ENCODE measurements at regions not wholly inside any gene's neighbourhood (a gene's known extent, or its start where the extent isn't known, plus 50 kb on each side); places are given as distances from the start of the nearest gene placed in this dataset.

DNA sequence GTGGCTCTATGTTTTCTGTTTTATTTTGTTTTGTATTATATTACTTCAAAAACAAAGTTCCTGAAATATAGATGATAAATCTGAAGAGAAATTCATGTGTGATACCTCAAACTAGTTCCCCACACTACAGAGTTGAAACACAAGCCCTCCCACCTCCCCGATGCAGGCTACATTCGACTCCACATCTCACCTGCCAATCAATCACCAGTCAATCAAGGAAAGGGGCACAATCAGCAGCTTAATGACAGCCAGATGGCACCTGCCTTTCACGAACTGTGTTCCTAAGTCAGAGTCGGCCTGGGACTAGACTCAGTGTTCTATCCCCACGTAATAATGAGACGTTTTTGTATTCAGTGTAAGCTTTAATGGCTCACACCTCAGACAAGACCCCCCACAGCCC, 313.4 kb downstream of the SPATA17 start:
- intact Hi-C loops (cut with DNase I) = no loop called here
- Histone ChIP-seq H3K36me3 (no peaks in the 10 kb centered on the region), H3K4me1 (no peaks in the 10 kb centered on the region), H3K9me3 (no peaks in the 10 kb centered on the region), H3K27me3 (no peaks in the 10 kb centered on the region), H3K4me3 (no peak overlapping the region), H3K27ac (no peak overlapping the region)
- TF ChIP-seq, protein P1, sequence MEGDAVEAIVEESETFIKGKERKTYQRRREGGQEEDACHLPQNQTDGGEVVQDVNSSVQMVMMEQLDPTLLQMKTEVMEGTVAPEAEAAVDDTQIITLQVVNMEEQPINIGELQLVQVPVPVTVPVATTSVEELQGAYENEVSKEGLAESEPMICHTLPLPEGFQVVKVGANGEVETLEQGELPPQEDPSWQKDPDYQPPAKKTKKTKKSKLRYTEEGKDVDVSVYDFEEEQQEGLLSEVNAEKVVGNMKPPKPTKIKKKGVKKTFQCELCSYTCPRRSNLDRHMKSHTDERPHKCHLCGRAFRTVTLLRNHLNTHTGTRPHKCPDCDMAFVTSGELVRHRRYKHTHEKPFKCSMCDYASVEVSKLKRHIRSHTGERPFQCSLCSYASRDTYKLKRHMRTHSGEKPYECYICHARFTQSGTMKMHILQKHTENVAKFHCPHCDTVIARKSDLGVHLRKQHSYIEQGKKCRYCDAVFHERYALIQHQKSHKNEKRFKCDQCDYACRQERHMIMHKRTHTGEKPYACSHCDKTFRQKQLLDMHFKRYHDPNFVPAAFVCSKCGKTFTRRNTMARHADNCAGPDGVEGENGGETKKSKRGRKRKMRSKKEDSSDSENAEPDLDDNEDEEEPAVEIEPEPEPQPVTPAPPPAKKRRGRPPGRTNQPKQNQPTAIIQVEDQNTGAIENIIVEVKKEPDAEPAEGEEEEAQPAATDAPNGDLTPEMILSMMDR (IDR thresholded peaks at IDR 0.05) = no peak
- no peak for TF ChIP-seq POLR2A (IDR thresholded peaks at IDR 0.05)
- DNase-seq = no peak
- 29% methylated on average over 6 of the region's 6 CpGs for WGBS (ENCODE audit: insufficient coverage, low coverage, low lambda C conversion rate, missing lambda C conversion rate)
- ATAC-seq = no peak

GRCh38 chr1:217946511-217946910, 315.4 kb downstream of the SPATA17 start:
- Histone ChIP-seq H3K4me1 (no peaks in the 10 kb centered on the region), H3K9me3 (no peaks in the 10 kb centered on the region), H3K36me3 (no peaks in the 10 kb centered on the region), H3K27me3 (no peaks in the 10 kb centered on the region), H3K4me3 (no peak overlapping the region), H3K27ac (no peak overlapping the region)
- WGBS (ENCODE audit: insufficient coverage, low coverage, low lambda C conversion rate, missing lambda C conversion rate) = 50% methylated on average over 8 of the region's 8 CpGs
- no peak for TF ChIP-seq POLR2A (IDR thresholded peaks at IDR 0.05)
- TF ChIP-seq, protein P1 (IDR thresholded peaks at IDR 0.05) = no peak
- ATAC-seq = no peak
- intact Hi-C loops (cut with DNase I) = no loop called here
- no peak for DNase-seq

GRCh38 chr1:217948741-217949140, 317.6 kb downstream of the SPATA17 start:
- Histone ChIP-seq H3K4me1 (no peaks in the 10 kb centered on the region), H3K4me3 (no peak overlapping the region), H3K36me3 (no peaks in the 10 kb centered on the region), H3K9me3 (no peaks in the 10 kb centered on the region), H3K27me3 (no peaks in the 10 kb centered on the region), H3K27ac (no peak overlapping the region)
- no peak for ATAC-seq
- DNase-seq = no peak
- intact Hi-C loops (cut with DNase I) = no loop called here
- 27% methylated on average over 2 of the region's 2 CpGs for WGBS (ENCODE audit: insufficient coverage, low coverage, low lambda C conversion rate, missing lambda C conversion rate)
- TF ChIP-seq, protein P1 (IDR thresholded peaks at IDR 0.05) = no peak
- TF ChIP-seq POLR2A (IDR thresholded peaks at IDR 0.05) = no peak

DNA sequence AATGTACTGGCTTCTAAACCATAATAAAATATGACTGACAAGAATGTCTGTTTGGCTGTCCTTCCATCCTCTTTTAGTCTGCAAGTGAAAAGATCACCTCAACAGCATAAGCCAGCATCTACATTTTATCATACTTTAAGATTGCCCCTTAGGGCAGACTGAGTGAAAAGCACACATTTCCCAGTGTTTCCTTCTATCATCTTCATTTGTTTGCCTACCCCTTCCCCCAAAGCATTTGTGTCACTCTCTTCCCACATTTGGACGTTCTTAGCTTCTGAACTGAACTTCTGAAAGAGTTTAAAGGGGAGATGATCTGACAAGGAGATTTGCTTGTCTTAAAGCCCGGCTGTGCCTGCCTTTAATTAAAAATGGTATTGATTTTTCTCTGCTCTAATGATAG, 322.2 kb downstream of the SPATA17 start:
- DNase-seq (no peak), ATAC-seq (no peak)
- Histone ChIP-seq H3K27ac (no peak overlapping the region), H3K27me3 (no peaks in the 10 kb centered on the region), H3K9me3 (no peaks in the 10 kb centered on the region), H3K4me1 (no peaks in the 10 kb centered on the region), H3K36me3 (no peaks in the 10 kb centered on the region), H3K4me3 (no peak overlapping the region)
- intact Hi-C loops (cut with DNase I) = no loop called here
- WGBS (ENCODE audit: insufficient coverage, low coverage, low lambda C conversion rate, missing lambda C conversion rate) = 24% methylated on average over 2 of the region's 2 CpGs
- TF ChIP-seq, protein P1 (IDR thresholded peaks at IDR 0.05) = no peak
- TF ChIP-seq POLR2A (IDR thresholded peaks at IDR 0.05) = no peak

- H3K9me3 ChIP-seq = no peaks in the 10 kb centered on the region
Measured at GRCh38 chr1:217953922-217954321, 322.8 kb downstream of the SPATA17 start.

More at GRCh38 chr1:217953922-217954321, 322.8 kb downstream of the SPATA17 start:
- WGBS (ENCODE audit: insufficient coverage, low coverage, low lambda C conversion rate, missing lambda C conversion rate) = 49% methylated on average over 2 of the region's 2 CpGs
- no peak for DNase-seq
- TF ChIP-seq, protein P1 (IDR thresholded peaks at IDR 0.05) = no peak
- TF ChIP-seq POLR2A (IDR thresholded peaks at IDR 0.05) = no peak
- no peak overlapping the region for H3K4me3 ChIP-seq
- no peak overlapping the region for H3K27ac ChIP-seq
- no peaks in the 10 kb centered on the region for H3K27me3 ChIP-seq
- intact Hi-C loops (cut with DNase I) = no loop called here
- ATAC-seq = no peak
- no peaks in the 10 kb centered on the region for H3K4me1 ChIP-seq
- no peaks in the 10 kb centered on the region for H3K36me3 ChIP-seq
